Esophagus muscularis mucosa (tissue), 4 donors: ENCODE measurements at regions not wholly inside any gene's neighbourhood (a gene's known extent, or its start where the extent isn't known, plus 50 kb on each side); places are given as distances from the start of the nearest gene placed in this dataset.

Experiments used
- DNase-seq: peaks from one replicate; pipeline ENCODE4 v3.0.0-alpha.2; 2017; ENCODE audit errors: extremely low spot score
- H3K27ac ChIP-seq, 4 donors: fragments of 200-600 bp; sonication (generic); replicated peaks in 1 of 4; 1 replicate in 3 of 4; 2 replicates in 1 of 4; pipeline ENCODE4 v1.5.1; 2016 to 2019; ENCODE audit warnings: mild to moderate bottlenecking in 1 of 4
- H3K27me3 ChIP-seq, 4 donors: fragments of 200-600 bp; sonication (generic); one replicate each; pipeline versions ENCODE4 v1.5.1 to v1.6.0; 2016 to 2019
- H3K36me3 ChIP-seq, 4 donors: fragments of 200-600 bp; sonication (generic); one replicate each; pipeline ENCODE4 v1.5.1; 2016 to 2019
- H3K4me1 ChIP-seq, 4 donors: fragments of 200-600 bp; sonication (generic); one replicate each; pipeline ENCODE4 v1.5.1; 2016 to 2019
- H3K4me3 ChIP-seq, 4 donors: fragments of 200-600 bp; sonication (generic); 1 replicate in 2 of 4; 2 replicates in 2 of 4; pipeline ENCODE4 v1.5.1; 2016 to 2019; ENCODE audit warnings: mild to moderate bottlenecking in 4 of 4, moderate library complexity in 1 of 4
- H3K9me3 ChIP-seq, 4 donors: fragments of 200-600 bp; sonication (generic); 1 replicate in 3 of 4; 2 replicates in 1 of 4; pipeline ENCODE4 v1.5.1; 2016 to 2019
- CTCF ChIP-seq, 3 experiments: fragments of 200-600 bp in 2 of 3; fragments of 450-650 bp in 1 of 3; sonication (generic) in 2 of 3; IDR thresholded peaks; one replicate each; pipeline ENCODE4 v1.5.1; 2017 to 2019; ENCODE audit warnings: antibody characterized with exemption in 3 of 3, mild to moderate bottlenecking in 2 of 3, moderate library complexity in 1 of 3
- EP300 ChIP-seq: sonication (generic); formaldehyde crosslinking; IDR thresholded peaks from one replicate; pipeline ENCODE4 v1.6.1; 2017; ENCODE audit warnings: antibody characterized with exemption
- POLR2A ChIP-seq: fragments of 450-650 bp; IDR thresholded peaks from one replicate; pipeline ENCODE4 v1.6.1; 2017; ENCODE audit warnings: antibody characterized with exemption, moderate library complexity, mild to moderate bottlenecking, low read depth
- POLR2AphosphoS5 ChIP-seq, 2 donors: sonication (generic); formaldehyde crosslinking; IDR thresholded peaks; one replicate each; pipeline ENCODE4 v1.6.1; 2017; ENCODE audit warnings: antibody characterized with exemption in 2 of 2
- WGBS: methylation state at CpG from one replicate; pipeline ENCODE4 v1.1.5; 2018; 5-methylcytosine and 5-hydroxymethylcytosine counted together
- intact Hi-C: fragments of 100-400 bp; cut with DNase I; formaldehyde crosslinking; loops from one replicate; pipeline ENCODE4 v1.15.1; 2023

GRCh38 chr5:144712090-144712489 lies 541.4 kb downstream of the KCTD16 start:
- Histone ChIP-seq H3K4me1 (no peaks in the 10 kb centered on the region), H3K36me3 (no peaks in the 10 kb centered on the region), H3K27ac (no peak overlapping the region), H3K27me3 (no peaks in the 10 kb centered on the region), H3K4me3 (no peak overlapping the region), H3K9me3 (no peaks in the 10 kb centered on the region)
- DNase-seq, result no peak
- TF ChIP-seq CTCF (IDR thresholded peaks at IDR 0.05) (no peak), EP300 (no peak), POLR2A (no peak), POLR2AphosphoS5 (IDR thresholded peaks at IDR 0.05) (no peak)
- 62% methylated on average over 3 of the region's 3 CpGs for WGBS
- intact Hi-C loops, result no loop called here

- 16% methylated on average over 2 of the region's 2 CpGs for WGBS
- H3K27me3 ChIP-seq, result no peaks in the 10 kb centered on the region
- intact Hi-C loops, result no loop called here
Measured at GRCh38 chr5:144711172-144711571, 540.5 kb downstream of the KCTD16 start.

GRCh38 chr5:144710637-144711036 lies 540.0 kb downstream of the KCTD16 start:
- H3K4me3 ChIP-seq, result no peak overlapping the region
- no peak for DNase-seq
- TF ChIP-seq CTCF (IDR thresholded peaks at IDR 0.05) (no peak), EP300 (no peak), POLR2A (no peak), POLR2AphosphoS5 (IDR thresholded peaks at IDR 0.05) (no peak)
- no peaks in the 10 kb centered on the region for H3K4me1 ChIP-seq
- WGBS, result 54% methylated on average over 2 of the region's 2 CpGs
- H3K36me3 ChIP-seq, result no peaks in the 10 kb centered on the region
- intact Hi-C loops, result no loop called here
- H3K27ac ChIP-seq, result no peak overlapping the region
- no peaks in the 10 kb centered on the region for H3K9me3 ChIP-seq
- H3K27me3 ChIP-seq, result no peaks in the 10 kb centered on the region

More at GRCh38 chr5:144711172-144711571, 540.5 kb downstream of the KCTD16 start:
- DNase-seq, result no peak
- no peaks in the 10 kb centered on the region for H3K36me3 ChIP-seq
- TF ChIP-seq CTCF (IDR thresholded peaks at IDR 0.05) (no peak), POLR2AphosphoS5 (IDR thresholded peaks at IDR 0.05) (no peak), EP300 (no peak), POLR2A (no peak)
- H3K9me3 ChIP-seq, result no peaks in the 10 kb centered on the region
- no peak overlapping the region for H3K4me3 ChIP-seq
- H3K27ac ChIP-seq, result no peak overlapping the region
- H3K4me1 ChIP-seq, result no peaks in the 10 kb centered on the region

- TF ChIP-seq POLR2A (no peak), POLR2AphosphoS5 (IDR thresholded peaks at IDR 0.05) (no peak), EP300 (no peak), CTCF (IDR thresholded peaks at IDR 0.05) (no peak)
- Histone ChIP-seq H3K36me3 (no peaks in the 10 kb centered on the region), H3K4me3 (no peak overlapping the region), H3K4me1 (no peaks in the 10 kb centered on the region), H3K9me3 (no peaks in the 10 kb centered on the region), H3K27ac (no peak overlapping the region), H3K27me3 (no peaks in the 10 kb centered on the region)
- 62% methylated on average over 1 of the region's 1 CpG for WGBS
- intact Hi-C loops, result no loop called here
- no peak for DNase-seq
Measured at GRCh38 chr5:144703776-144704175, 533.1 kb downstream of the KCTD16 start.

- 77% methylated on average over 2 of the region's 2 CpGs for WGBS
- intact Hi-C loops, result no loop called here
- Histone ChIP-seq H3K9me3 (no peaks in the 10 kb centered on the region), H3K27me3 (no peaks in the 10 kb centered on the region), H3K4me3 (no peak overlapping the region), H3K4me1 (no peaks in the 10 kb centered on the region), H3K36me3 (no peaks in the 10 kb centered on the region), H3K27ac (no peak overlapping the region)
- DNase-seq, result no peak
- no peak for TF ChIP-seq POLR2A
Measured at GRCh38 chr5:144698484-144698883, 527.8 kb downstream of the KCTD16 start.
